Activated CD4-positive, alpha-beta T cell treated with anti-CD3 and anti-CD28 coated beads, Interleukin-2, amount 10 ng/mL, durations not matched to agents 7 days and 5 days (primary cell): ENCODE measurements at regions not wholly inside any gene's neighbourhood (a gene's known extent, or its start where the extent isn't known, plus 50 kb on each side); places are given as distances from the start of the nearest gene placed in this dataset.
A peak's percentile ranks its signal among the peaks of the same experiment; 100 is the strongest.

Source experiments
- CTCF ChIA-PET: fragments of 350-600 bp; sonication (Branson Sonifier 250); formaldehyde crosslinking; loops from one replicate; lab custom pipeline; 2021; ENCODE audit warnings: antibody characterized with exemption; lab: Charles Lee
- POLR2A ChIA-PET: fragments of 350-600 bp; sonication (Branson Sonifier 250); formaldehyde crosslinking; loops from one replicate; lab custom pipeline; 2021; ENCODE audit warnings: antibody characterized with exemption; lab: Charles Lee
- DNase-seq: peaks from one replicate; pipeline ENCODE4 v3.0.0-alpha.2; 2020
- H3K27ac Mint-ChIP-seq: one replicate; pipeline ENCODE4 v1.8.0; 2021; ENCODE audit warnings: mild to moderate bottlenecking, moderate library complexity, mixed read lengths
- H3K27me3 Mint-ChIP-seq: one replicate; pipeline ENCODE4 v1.8.0; 2021; ENCODE audit warnings: mixed read lengths
- H3K36me3 Mint-ChIP-seq: one replicate; pipeline ENCODE4 v1.8.0; 2021; ENCODE audit warnings: low read depth, mixed read lengths
- H3K4me1 Mint-ChIP-seq: one replicate; pipeline ENCODE4 v1.8.0; 2021; ENCODE audit warnings: mixed read lengths
- H3K4me3 Mint-ChIP-seq: one replicate; pipeline ENCODE4 v1.8.0; 2021; ENCODE audit warnings: mild to moderate bottlenecking, moderate library complexity, mixed read lengths
- H3K9me3 Mint-ChIP-seq: one replicate; pipeline ENCODE4 v1.8.0; 2021; ENCODE audit warnings: mixed read lengths

GRCh38 chr3:107275511-107275910, 101.7 kb upstream of the CCDC54 start:
- POLR2A ChIA-PET: no interaction called here
- H3K9me3 Mint-ChIP-seq: no peaks in the 10 kb centered on the region
- H3K4me1 Mint-ChIP-seq: no peaks in the 10 kb centered on the region
- H3K36me3 Mint-ChIP-seq: no peaks in the 10 kb centered on the region
- H3K27ac Mint-ChIP-seq: no peak overlapping the region
- no peak for DNase-seq
- CTCF ChIA-PET: no interaction called here
- H3K27me3 Mint-ChIP-seq: peaks cover 14% of the 10 kb centered on the region
- H3K4me3 Mint-ChIP-seq: no peak overlapping the region

- Mint-ChIP-seq H3K4me1 (peaks cover 1% of the 10 kb centered on the region), H3K9me3 (no peaks in the 10 kb centered on the region), H3K27me3 (peaks cover 39% of the 10 kb centered on the region), H3K4me3 (no peak overlapping the region), H3K36me3 (no peaks in the 10 kb centered on the region), H3K27ac (no peak overlapping the region)
- no peak for DNase-seq
- ChIA-PET CTCF (interaction anchor here (1.1 kb wide), 1 partner anchor 12 kb away, joined by 3 read pairs; no protein-coding TSS in a partner anchor), POLR2A (no interaction called here)
Observed at GRCh38 chr3:107283948-107284347, 93.3 kb upstream of the CCDC54 start.

- H3K4me1 Mint-ChIP-seq: peaks cover 1% of the 10 kb centered on the region
- POLR2A ChIA-PET: no interaction called here
- CTCF ChIA-PET: interaction anchor here (1.1 kb wide), 1 partner anchor 13 kb away, joined by 3 read pairs; no protein-coding TSS in a partner anchor
Observed at GRCh38 chr3:107284612-107285011, 92.6 kb upstream of the CCDC54 start.

GRCh38 chr3:107285197-107285596, 92.0 kb upstream of the CCDC54 start:
- POLR2A ChIA-PET: no interaction called here
- H3K36me3 Mint-ChIP-seq: no peaks in the 10 kb centered on the region
- DNase-seq: no peak
- no peaks in the 10 kb centered on the region for H3K9me3 Mint-ChIP-seq
- no peak overlapping the region for H3K27ac Mint-ChIP-seq
- peaks cover 1% of the 10 kb centered on the region for H3K4me1 Mint-ChIP-seq
- CTCF ChIA-PET: no interaction called here
- H3K27me3 Mint-ChIP-seq: peaks cover 31% of the 10 kb centered on the region
- no peak overlapping the region for H3K4me3 Mint-ChIP-seq

More at GRCh38 chr3:107284612-107285011, 92.6 kb upstream of the CCDC54 start:
- no peak for DNase-seq
- Mint-ChIP-seq H3K4me3 (no peak overlapping the region), H3K27me3 (peaks cover 33% of the 10 kb centered on the region), H3K36me3 (no peaks in the 10 kb centered on the region), H3K27ac (no peak overlapping the region), H3K9me3 (no peaks in the 10 kb centered on the region)

GRCh38 chr3:107289354-107289753, 87.9 kb upstream of the CCDC54 start:
- Mint-ChIP-seq H3K9me3 (no peaks in the 10 kb centered on the region), H3K36me3 (no peaks in the 10 kb centered on the region), H3K27me3 (peaks cover 21% of the 10 kb centered on the region), H3K4me1 (no peaks in the 10 kb centered on the region), H3K27ac (no peak overlapping the region), H3K4me3 (no peak overlapping the region)
- DNase-seq: no peak
- CTCF ChIA-PET: no interaction called here
- POLR2A ChIA-PET: no interaction called here

- Mint-ChIP-seq H3K4me1 (no peaks in the 10 kb centered on the region), H3K4me3 (no peak overlapping the region), H3K9me3 (peaks cover 3% of the 10 kb centered on the region), H3K27me3 (peaks cover 13% of the 10 kb centered on the region), H3K27ac (no peak overlapping the region), H3K36me3 (no peaks in the 10 kb centered on the region)
- POLR2A ChIA-PET: no interaction called here
- CTCF ChIA-PET: no interaction called here
- DNase-seq: no peak
Observed at GRCh38 chr3:107294117-107294516, 83.1 kb upstream of the CCDC54 start.

- Mint-ChIP-seq H3K36me3 (no peaks in the 10 kb centered on the region), H3K9me3 (peaks cover 3% of the 10 kb centered on the region), H3K27ac (no peak overlapping the region), H3K4me3 (no peak overlapping the region), H3K4me1 (no peaks in the 10 kb centered on the region), H3K27me3 (peaks cover 9% of the 10 kb centered on the region)
- no peak for DNase-seq
- ChIA-PET POLR2A (no interaction called here), CTCF (no interaction called here)
Observed at GRCh38 chr3:107297597-107297996, 79.6 kb upstream of the CCDC54 start.

GRCh38 chr3:107307205-107307604, 70.0 kb upstream of the CCDC54 start:
- CTCF ChIA-PET: no interaction called here
- POLR2A ChIA-PET: no interaction called here
- no peak overlapping the region for H3K27ac Mint-ChIP-seq
- peaks cover 10% of the 10 kb centered on the region for H3K27me3 Mint-ChIP-seq
- H3K4me3 Mint-ChIP-seq: no peak overlapping the region
- H3K36me3 Mint-ChIP-seq: no peaks in the 10 kb centered on the region
- no peaks in the 10 kb centered on the region for H3K9me3 Mint-ChIP-seq
- no peaks in the 10 kb centered on the region for H3K4me1 Mint-ChIP-seq
- no peak for DNase-seq

- H3K4me3 Mint-ChIP-seq: no peak overlapping the region
Observed at GRCh38 chr3:107308716-107309115, 68.5 kb upstream of the CCDC54 start.

GRCh38 chr3:107309312-107309711, 67.9 kb upstream of the CCDC54 start:
- Mint-ChIP-seq H3K27me3 (peaks cover 14% of the 10 kb centered on the region), H3K4me3 (no peak overlapping the region), H3K9me3 (no peaks in the 10 kb centered on the region), H3K27ac (no peak overlapping the region), H3K4me1 (no peaks in the 10 kb centered on the region), H3K36me3 (no peaks in the 10 kb centered on the region)
- CTCF ChIA-PET: no interaction called here
- POLR2A ChIA-PET: no interaction called here
- no peak for DNase-seq

More at GRCh38 chr3:107308716-107309115, 68.5 kb upstream of the CCDC54 start:
- Mint-ChIP-seq H3K27me3 (peaks cover 14% of the 10 kb centered on the region), H3K9me3 (no peaks in the 10 kb centered on the region), H3K27ac (no peak overlapping the region), H3K4me1 (no peaks in the 10 kb centered on the region), H3K36me3 (no peaks in the 10 kb centered on the region)
- DNase-seq: no peak
- CTCF ChIA-PET: no interaction called here
- POLR2A ChIA-PET: no interaction called here

- H3K36me3 Mint-ChIP-seq: no peaks in the 10 kb centered on the region
- CTCF ChIA-PET: no interaction called here
- DNase-seq: no peak
- H3K27ac Mint-ChIP-seq: no peak overlapping the region
- no peak overlapping the region for H3K4me3 Mint-ChIP-seq
- H3K4me1 Mint-ChIP-seq: no peaks in the 10 kb centered on the region
- peaks cover 19% of the 10 kb centered on the region for H3K27me3 Mint-ChIP-seq
- no peaks in the 10 kb centered on the region for H3K9me3 Mint-ChIP-seq
- POLR2A ChIA-PET: no interaction called here
Observed at GRCh38 chr3:107313711-107314110, 63.5 kb upstream of the CCDC54 start.

- peaks cover 19% of the 10 kb centered on the region for H3K27me3 Mint-ChIP-seq
- no peaks in the 10 kb centered on the region for H3K4me1 Mint-ChIP-seq
- ChIA-PET POLR2A (no interaction called here), CTCF (interaction anchor here (0.8 kb wide), 1 partner anchor 231 kb away, joined by 3 read pairs; no protein-coding TSS in a partner anchor)
- DNase-seq: no peak
- H3K4me3 Mint-ChIP-seq: no peak overlapping the region
- H3K36me3 Mint-ChIP-seq: no peaks in the 10 kb centered on the region
- no peak overlapping the region for H3K27ac Mint-ChIP-seq
- H3K9me3 Mint-ChIP-seq: no peaks in the 10 kb centered on the region
Observed at GRCh38 chr3:107315141-107315540, 62.1 kb upstream of the CCDC54 start.

- CTCF ChIA-PET: no interaction called here
- H3K4me3 Mint-ChIP-seq: no peak overlapping the region
- no peak overlapping the region for H3K27ac Mint-ChIP-seq
- no peaks in the 10 kb centered on the region for H3K9me3 Mint-ChIP-seq
- POLR2A ChIA-PET: no interaction called here
- H3K27me3 Mint-ChIP-seq: no peaks in the 10 kb centered on the region
- no peaks in the 10 kb centered on the region for H3K4me1 Mint-ChIP-seq
- no peaks in the 10 kb centered on the region for H3K36me3 Mint-ChIP-seq
- DNase-seq: no peak
Observed at GRCh38 chr3:107323723-107324122, 53.5 kb upstream of the CCDC54 start.

GRCh38 chr3:107325446-107325845, 51.8 kb upstream of the CCDC54 start:
- POLR2A ChIA-PET: no interaction called here
- Mint-ChIP-seq H3K4me3 (no peak overlapping the region), H3K4me1 (no peaks in the 10 kb centered on the region), H3K9me3 (no peaks in the 10 kb centered on the region), H3K36me3 (no peaks in the 10 kb centered on the region), H3K27ac (peak overlapping the region; percentile 58), H3K27me3 (no peaks in the 10 kb centered on the region)
- CTCF ChIA-PET: no interaction called here
- DNase-seq: no peak
